Amniotic stem cell (primary cell): ENCODE measurements at regions not wholly inside any gene's neighbourhood (a gene's known extent, or its start where the extent isn't known, plus 50 kb on each side); places are given as distances from the start of the nearest gene placed in this dataset.
"Not testable (repeated sequence)": the region's sequence is repeated elsewhere in the genome, so short reads cannot be mapped to it uniquely, and the experiment has no call there.

Experiments
- DNase-seq: peaks from one replicate; lab custom pipeline; 2025; lab: John Stamatoyannopoulos, UW

GRCh38 chr17:27365329-27365945, 71.5 kb downstream of the WSB1 start:
- DNase-seq = not testable (repeated sequence)

DNA sequence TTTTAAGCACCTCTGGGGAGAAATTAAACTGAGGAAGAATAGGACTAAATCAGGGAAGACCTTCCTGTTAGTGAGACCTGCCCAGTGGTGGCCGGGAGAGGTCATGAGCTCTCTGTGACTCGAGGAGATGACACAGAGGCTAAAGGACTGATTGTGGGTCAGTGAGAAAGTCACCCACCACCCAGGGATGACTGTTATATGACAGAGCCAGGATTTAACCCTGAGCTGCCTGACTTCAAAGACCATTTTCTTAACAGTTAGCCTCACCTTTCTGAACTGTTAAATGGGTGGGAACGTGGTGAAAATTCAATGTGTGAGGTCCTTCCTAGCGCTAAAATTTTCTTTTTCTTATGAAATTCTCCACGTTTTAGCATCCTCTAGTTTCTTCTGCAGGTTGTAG, 72.5 kb downstream of the WSB1 start:
- no peak for DNase-seq

DNA sequence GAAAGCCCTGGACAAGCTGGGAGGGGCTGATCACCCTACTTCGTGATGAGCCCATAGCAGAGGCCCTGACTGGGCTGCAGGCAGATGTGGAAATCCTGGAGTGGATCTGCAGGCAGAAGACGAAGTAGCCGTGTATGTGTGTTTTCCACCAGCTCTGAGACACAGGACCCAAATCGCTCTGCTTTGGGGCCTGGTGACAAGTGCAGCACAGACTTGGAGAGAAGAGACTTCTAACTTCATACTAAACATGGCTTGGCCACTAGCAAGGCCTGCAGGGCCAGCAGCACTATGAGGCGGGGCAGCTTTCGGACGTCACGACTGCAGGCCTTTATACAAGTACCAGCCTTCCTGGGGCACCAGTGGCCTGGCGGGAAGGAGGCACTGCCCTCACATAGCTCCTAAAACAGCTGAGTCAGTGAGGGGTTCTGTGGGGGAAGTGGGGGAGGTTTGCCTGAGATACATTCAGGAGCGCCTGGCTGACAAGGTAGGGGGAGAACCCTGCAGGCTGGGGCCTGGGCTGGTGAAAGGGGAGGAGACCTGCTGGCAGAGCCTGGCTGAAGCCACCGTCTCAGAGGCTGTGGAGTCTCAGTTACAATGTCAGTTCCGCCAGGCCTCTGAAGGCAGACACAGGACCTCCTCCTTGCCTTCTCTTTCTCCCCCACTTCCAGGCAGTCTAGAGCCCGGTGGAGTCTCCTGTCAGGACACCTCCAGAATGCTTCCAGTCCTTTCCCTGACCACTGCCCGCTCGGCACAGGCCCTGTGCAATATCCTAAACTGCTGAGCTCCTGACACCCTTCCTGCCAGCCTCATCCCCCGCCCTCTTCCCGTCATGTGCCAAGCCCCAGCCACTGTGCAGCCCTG, 73.4 kb downstream of the WSB1 start:
- no peak for DNase-seq

DNA sequence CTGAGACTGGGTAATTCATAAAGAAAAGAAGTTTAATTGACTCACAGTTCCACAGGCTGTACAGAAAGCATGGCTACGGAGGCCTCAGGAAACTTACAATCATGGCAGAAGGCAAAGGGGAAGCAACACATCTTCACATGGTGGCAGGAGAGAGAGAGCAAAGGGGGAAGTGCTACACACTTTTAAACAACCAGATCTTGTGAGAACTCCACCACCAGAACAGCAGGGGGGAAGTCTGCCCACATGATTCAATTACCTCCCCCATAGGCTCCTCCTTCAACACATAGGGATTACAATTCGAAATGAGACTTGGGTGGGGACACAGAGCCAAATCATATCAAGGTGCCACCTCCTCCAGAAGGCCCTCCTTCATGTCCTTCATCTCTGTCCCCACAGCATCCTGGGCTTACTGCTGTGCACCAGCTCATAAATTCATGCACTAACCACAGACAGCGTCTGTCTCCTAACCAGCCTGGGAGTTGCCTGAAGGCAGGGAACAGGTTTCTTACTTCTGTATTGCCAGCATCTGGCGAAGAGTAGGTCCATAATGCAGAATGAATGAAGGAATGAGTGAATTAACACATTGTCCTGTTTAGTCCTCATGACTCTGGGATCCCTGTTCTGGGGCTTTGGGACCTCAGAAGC, 74.4 kb downstream of the WSB1 start:
- DNase-seq = no peak

DNA sequence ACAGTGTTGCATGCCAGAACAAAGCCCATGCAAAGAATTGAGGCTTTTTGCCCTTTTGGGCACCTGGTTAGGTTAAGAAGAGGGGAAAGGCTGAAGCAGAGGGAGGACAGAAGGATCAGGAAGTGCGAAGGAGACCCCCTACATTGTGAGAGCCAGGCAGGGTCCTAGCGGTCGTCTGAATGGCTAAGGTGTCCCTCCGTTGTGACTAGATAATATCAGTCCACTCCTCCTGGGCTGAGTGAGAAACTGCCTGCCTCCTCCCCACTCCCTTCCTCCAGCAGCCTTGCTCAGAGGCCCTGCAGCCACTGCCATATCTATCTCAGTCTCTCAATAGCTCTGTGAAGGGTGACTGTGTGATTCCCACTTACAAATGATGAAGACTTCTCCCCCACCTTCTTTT, 75.1 kb downstream of the WSB1 start:
- no peak for DNase-seq

GRCh38 chr17:27370776-27371175, 76.9 kb downstream of the WSB1 start:
- no peak for DNase-seq

DNA sequence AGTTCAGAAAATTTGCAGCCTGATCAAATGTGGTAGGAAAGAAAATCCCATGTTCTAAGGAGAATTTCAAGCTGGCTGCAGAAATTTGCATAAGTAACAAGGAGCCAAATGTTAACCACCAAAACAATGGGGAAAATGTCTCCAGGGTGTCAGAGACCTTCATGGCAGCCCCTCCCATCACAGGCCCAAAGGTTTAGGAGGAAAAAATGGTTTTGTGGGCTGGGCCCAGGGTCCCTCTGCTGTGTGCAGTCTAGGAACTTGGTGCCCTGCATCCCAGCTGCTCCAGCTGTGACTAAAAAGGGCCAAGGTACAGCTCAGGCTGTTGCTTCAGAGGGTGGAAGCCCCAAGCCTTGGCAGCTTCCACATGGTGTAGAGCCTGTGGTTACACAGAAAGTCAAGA, 79.8 kb downstream of the WSB1 start:
- DNase-seq = not testable (repeated sequence)

DNA sequence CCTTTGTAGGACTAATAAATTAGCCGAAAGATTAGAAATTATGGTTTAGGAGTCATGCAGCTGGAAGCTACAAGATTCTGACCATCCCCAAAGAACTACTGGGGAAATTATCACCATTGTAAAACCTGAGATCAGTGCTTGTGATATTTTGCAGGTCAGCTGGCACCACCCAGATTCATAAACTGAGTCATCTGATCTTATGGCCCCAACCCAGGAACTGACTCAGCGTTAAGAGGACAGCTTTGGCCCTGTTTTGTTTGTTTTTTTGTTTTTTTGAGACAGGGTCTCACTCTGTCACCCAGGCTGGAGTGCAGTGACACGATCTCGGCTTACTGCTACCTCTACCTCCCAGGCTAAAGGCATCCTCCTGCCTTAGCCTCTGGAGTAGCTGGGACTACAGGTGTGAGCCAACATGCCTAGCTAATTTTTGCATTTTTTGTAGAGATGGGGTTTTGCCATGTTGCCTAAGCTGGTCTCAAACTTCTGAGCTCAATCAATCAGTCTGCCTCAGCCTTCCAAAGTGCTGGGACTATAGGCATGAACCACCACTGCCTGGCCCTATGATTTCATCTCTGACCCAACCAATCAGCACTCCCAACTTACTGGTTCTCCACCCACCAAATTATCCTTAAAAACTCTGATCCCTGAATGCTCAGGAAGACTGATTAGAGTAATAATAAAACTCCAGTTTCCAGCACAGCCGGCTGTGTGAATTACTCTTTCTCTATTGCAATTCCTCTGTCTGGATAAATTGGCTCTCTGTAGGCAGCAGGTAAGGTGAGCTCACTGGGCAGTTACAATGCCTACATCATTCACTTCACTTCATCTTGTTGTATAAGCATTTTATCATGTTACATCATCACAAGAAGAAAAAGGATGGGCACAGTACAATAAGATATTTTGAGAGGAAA, 79.4 kb upstream of the KSR1 start:
- no peak for DNase-seq

DNA sequence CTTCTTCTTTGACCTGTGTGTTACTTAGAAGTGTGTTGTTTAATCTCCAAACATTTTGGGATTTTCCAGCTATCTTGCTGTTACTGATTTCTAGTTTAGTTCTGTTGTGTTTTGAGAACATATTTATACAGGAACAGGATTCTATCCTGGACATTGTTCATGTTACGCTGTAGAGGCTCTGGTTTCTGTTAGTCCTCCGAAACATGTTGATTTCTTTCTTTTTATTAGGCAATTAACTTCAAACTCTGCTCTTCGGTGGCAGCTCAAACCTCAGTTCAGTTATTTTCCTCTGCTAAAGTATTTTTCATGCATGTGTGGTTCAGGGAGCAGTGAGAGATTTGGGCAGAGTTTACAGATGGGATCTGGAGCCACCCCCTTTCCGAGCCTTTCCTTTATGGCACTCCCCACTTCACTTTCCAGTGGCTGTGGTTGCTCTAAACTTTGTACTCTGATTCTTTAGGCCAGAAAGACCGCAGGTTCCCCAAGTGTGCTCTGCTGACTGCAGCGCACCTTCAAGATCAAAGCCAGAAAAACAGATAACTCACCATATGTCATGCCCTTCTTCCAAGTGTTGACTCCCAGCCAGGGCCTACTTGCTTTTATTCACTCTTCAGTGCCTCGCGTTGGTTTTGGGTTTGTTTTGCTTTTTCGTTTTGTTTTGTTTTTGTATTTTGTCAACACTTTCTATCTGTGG, 77.6 kb upstream of the KSR1 start:
- no peak for DNase-seq

DNA sequence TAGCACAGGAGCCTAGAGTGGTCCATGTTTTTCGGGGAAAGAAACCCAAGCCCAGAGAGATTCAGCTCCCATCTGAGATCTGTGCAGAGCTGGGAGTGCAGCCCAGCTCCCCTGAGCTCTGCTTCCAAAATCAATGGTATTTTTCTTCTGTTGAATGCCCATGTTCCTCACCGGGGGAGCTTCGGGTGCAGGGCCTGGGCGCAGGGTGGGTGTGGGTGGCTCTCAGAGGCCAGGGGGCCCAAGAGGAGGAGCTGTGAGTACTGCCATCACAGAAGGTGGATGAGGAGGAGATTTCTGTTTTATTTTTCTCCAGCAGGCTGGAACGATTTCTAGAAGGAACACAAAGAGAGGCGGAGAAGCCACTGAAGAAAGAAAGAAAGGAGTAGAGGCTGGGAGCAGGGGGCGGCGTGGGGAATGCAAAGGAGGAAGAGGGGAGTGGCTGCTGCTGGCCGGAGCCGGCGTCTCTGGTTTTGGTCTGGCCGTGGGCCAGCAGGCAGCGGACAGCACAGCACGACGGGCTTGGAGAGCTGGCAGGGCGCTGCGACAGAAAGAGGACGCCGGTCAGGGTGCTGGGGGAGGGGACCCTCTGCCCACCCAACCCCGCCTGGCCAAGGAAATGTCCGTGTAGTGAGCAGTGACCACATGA, 76.2 kb upstream of the KSR1 start:
- DNase-seq = no peak

DNA sequence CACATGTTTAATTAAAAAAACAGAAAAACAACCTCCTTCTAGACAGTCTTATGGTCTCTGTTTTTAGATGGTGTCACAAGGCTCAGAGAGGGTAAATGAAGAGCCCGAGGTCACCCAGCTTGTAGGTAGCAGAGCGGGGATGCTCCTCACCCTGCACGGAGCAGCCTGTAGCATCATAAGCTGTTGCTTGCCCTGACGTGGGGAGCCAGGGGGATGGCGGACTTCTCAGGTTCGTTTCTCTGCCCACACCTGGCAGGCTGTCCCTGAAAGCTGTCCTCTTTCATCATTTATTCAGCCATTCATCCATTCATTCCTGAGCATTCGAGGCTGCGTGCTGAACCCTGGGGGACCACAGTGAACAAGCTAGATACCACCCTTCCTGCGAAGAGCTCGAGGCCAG, 75.7 kb upstream of the KSR1 start:
- DNase-seq = no peak

- no peak for DNase-seq
Measured at GRCh38 chr17:27381007-27381501, 75.2 kb upstream of the KSR1 start.

DNA sequence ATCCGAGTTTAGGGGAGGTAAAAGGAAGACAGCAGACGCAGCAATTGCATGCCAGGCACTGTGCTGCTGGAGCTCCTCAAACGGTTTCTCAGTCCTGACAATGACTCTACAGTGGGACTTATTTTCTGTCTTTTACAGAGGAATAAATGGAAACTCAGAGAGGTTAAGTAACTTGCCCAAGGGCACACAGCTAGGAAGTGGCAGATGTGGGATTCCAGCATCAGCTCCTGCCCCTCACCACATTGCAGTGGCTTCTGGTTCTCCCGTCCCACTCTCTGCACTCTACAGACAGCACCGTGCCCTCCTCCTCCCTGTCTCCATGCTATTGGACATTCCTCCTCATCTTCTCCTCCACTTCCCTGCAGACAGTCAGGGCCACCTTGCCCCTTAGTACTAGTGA, 74.2 kb upstream of the KSR1 start:
- DNase-seq = no peak

- DNase-seq = peak; percentile 89
Measured at GRCh38 chr17:27384261-27384701, 72.0 kb upstream of the KSR1 start.

DNA sequence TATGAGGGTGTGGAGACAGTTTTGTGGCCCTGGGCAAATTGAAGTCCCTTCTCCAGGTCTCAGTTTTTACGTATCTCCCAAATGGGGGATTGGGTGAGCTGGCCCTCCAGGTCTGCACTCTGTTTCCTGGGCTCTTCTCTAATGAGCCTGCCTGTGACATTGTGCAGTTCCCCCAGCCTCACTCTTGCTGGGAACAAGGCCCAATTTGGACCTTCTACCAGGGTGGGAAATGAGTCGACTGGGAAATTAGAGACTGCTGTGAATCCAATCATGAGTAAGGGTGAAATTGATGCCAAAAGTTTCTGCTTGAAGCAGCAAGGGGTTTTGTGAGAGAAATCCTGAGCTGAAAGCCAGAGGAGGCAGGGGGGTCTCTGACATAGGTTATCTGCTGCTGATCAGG, 71.5 kb upstream of the KSR1 start:
- no peak for DNase-seq

GRCh38 chr17:27385626-27386025, 70.6 kb upstream of the KSR1 start:
- DNase-seq = no peak

DNA sequence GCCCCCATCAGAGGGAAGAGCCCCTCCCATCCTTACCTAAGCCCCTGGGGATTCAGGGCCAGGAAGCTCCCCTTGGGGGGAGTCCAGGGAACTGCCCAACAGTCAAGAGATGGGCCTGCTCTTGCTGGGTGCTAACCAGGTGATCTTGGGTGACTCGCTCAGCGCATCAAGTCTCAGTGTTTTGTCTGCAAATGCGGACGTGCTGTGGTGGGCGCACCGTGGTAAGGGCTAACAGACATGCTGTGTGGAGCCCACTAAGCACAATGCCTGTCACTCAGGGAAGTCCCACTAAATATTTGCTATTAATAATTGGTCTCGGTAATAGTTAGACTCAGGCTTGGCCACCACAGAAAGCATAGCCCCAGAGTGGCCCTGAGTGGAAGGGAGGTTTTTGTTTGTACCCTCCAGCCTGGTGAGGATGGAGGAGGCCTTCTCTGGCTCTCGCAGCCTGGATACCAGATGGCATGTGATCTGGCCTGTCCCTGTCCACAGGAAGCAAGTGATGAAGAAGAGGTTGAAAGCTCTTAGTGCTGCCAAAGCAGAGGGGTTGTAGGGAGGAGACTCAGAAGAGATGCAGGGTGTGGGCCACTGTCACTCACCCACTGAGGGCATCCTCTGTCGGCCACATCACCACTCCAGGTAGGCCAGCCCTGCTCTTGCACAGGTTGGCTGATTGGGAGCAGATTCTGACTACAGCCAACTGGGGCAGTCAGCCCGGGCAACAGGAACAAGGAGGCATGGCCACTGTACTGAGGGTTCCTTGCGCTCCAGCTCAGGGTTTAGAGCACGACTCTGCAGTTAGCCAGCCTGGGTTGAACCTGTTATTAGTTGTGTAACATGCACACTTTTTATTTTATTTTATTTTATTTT, 69.8 kb upstream of the KSR1 start:
- DNase-seq = no peak

GRCh38 chr17:27389542-27390140, 66.6 kb upstream of the KSR1 start:
- no peak for DNase-seq

GRCh38 chr17:27390540-27390939, 65.7 kb upstream of the KSR1 start:
- DNase-seq = no peak
